ENCODE measurements at regions not wholly inside any gene's neighbourhood (a gene's known extent, or its start where the extent isn't known, plus 50 kb on each side); places are given as distances from the start of the nearest gene placed in this dataset.

DNA sequence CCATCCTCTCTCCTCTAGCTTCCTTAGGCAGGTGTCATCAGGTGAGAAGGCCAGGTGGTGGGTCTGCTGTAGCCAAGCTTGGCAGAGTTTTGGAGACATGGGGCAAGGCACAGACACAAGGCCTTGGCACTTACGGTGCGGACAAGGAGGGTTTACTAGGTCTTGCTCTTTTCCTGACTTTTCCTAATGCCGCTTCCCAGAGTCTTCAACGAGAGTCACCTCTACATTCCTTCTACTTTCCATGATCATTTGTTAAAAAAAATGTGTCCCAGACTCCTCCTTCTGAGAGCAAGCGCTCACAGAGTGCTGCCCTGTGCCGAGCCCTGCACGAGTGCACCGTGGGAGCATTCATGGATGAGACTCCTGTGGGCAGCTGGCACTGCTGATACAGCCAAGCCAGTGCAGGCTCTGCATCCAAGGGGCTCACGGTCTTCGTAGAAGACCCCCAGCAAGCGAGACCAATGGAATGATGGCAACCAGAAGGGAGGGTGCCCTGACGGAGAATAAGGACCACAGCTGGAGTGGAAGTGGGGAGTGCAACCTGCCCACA lies 243.0 kb upstream of the MKI67 start:
- DNase-seq (ENCODE audit: low spot score) = no peak

DNA sequence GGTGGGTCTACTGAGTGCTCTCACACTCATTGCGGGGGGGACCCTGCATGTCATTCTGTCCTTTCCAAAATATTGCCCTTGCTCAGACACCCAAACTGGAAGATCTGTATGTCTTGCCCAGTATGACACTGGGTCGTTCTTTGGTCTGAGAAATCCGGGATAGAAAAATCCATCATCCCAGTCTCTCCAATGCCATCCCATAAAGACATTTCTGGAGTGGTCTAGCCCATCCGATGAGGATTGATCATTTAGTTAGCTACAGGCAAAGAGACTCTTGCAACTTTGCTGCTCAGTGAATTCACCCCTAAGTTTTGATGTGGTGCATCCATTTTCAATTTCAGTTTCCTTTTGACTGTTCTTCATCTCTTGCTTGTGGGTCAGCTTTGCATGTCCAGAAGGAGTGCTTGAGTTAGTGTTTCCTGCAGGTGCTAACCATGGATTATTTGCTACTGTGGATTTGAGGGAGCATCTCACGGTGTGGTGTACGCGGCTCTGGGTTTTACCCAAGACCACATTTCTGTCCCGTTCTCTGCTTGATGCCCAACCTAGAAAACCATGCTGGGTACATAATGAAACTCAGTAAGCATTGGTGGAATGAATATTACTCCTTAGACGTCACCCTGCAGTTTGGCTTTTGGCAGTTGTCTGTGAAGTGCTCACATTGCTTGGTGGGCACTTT lies 247.0 kb upstream of the MKI67 start:
- DNase-seq (ENCODE audit: low spot score) = no peak

- DNase-seq (ENCODE audit: low spot score) = no peak
Measured at GRCh38 chr10:128373831-128374230, 247.6 kb upstream of the MKI67 start.

- DNase-seq (ENCODE audit: low spot score) = no peak
Measured at GRCh38 chr10:128375171-128375570, 248.9 kb upstream of the MKI67 start.

DNA sequence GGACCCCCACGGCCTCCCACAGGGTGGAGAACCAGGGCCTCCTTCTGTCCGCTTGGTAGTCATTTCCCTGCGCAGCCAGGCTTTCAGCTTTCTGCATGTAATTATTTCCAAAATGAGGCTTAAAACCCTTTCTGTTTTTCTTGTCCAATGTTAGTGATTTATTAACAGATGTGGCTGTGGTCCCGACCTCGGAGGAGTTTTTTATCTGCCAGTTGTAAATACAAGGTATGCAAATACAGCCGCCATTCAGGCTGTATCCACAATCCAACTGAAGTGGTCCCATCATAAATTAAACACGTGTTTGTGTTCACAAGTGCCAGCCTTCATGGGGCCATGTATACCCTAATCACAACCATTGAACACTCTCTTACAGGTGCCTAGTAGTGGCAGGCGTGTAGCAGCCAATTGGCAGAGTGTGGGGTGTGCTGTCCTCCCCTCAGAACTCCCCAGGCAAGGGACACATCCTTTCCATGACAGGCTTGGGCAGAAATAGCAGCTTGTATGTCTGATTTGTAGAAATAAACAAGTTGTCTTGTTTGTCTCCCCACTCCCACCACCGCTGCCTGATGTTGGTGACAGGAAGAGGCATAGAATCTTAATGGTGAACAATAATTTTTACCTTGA lies 251.3 kb upstream of the MKI67 start:
- DNase-seq (ENCODE audit: low spot score) = no peak

- no peak for DNase-seq (ENCODE audit: low spot score)
Measured at GRCh38 chr10:128377988-128378387, 251.8 kb upstream of the MKI67 start.

DNA sequence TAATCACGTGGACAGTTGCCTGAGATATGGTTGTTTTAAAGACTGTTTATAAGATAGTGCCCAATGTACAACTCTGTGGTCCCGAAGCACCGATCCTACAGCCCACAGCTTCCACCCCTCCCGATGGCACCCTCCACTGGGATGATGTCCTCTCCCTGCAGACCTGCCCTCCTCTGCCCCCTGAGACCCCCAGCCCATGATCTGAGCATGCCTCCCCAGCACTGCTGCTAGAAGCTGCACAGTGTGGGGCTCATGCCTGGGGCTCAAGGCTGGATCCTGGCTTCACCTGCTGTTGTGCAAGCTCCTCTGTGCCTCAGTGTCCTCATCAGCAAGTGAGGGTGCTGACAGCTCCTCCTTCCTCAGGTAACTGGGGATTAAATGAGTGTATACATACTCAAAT lies 254.7 kb upstream of the MKI67 start:
- DNase-seq (ENCODE audit: low spot score) = no peak

DNA sequence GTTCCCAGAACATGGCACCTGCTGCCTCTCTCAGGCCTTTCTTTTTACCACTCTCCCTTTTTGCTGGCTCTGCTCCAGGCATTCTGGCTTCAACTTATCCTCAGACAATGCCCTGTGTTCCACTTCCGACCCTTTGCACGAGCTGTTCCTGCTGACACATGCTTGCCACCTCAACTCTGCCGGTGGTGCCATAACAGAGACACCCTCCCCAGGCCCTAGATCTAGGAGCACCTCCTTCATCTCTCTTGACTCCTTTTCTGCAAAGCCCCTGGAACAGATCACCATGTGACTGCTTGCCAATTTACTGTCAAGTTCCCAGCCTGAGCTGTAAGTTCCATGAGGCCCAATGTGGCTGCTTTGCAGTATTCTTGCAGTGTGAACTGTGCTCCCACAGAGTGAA lies 256.0 kb upstream of the MKI67 start:
- no peak for DNase-seq (ENCODE audit: low spot score)

DNA sequence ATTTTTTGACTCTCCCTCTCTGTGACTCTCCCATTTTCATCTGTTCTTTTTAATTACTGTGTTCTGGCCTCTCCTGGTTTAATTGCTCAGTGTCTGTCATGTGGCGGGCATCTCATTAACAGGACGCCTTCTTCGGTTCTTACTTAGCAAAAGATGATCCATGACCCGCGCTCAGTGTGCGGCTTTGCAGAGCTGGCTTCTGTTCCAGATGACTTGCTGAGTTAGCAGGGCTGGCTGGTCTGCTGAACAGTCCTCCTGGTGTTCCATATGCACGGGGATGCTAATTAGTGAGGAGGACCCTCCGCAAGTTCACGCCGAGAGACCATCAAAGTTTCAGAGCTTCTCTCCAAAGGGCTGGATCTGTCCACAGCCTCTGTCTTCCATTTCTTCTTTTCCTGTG lies 258.6 kb upstream of the MKI67 start:
- DNase-seq (ENCODE audit: low spot score) = no peak

- DNase-seq (ENCODE audit: low spot score) = no peak
Measured at GRCh38 chr10:128386231-128386630, 260.0 kb upstream of the MKI67 start.

DNA sequence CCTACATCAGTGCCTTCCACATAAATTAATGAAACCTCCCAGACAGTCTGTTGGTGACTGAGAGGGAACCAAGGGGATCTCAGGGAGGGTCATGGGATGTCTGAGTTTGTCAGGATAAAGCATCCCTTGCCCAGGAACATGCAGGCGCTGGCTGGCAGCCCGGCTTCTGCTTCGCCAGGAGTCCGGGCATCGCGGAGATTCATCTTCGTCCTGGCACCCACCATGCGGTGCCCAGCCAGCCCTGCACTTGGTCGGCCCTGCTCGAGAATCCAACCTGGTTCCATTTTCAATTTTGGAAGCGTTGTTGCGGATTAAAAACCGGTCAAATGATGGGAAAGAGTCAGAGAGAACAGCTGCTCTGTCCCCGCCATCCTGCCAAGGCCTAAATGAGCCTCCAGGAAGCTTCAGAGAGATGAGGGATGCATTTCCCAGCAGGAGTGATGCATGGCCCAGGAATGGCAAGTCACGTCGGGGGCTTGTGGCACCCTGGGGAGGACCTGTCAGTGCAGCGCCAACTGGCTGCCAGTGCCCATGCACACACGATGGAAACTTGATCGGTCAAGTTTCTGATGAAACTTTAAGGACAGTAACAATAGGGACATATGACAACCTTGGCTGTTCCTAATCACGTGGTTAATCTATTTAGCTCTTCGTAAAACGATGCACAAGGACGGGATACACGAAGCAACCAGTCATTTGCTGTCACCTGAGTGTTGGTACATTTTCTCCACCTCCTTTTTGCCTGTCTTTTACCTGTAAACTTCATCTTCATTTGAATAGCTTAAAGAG lies 260.8 kb upstream of the MKI67 start:
- no peak for DNase-seq (ENCODE audit: low spot score)

DNA sequence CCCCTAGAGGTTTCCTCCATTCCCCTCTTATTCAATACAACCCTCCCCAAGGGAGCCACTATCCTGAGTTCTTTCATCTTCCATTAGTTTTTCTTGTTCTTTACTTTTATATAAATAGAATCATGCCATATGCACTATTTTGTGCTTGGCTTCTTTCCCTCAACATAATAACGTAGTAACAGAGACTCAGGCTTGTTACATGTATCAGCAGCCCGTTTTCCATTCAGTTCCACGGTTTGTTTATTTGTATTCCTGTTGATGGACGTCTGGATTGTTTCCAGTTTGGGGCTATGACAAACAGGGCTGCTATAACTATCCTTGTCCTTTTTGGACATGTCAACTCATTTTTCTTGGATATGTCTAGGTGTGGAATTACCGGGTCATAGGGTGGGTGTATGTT lies 264.4 kb upstream of the MKI67 start:
- DNase-seq (ENCODE audit: low spot score) = no peak

GRCh38 chr10:128393546-128393945 lies 267.3 kb upstream of the MKI67 start:
- DNase-seq (ENCODE audit: low spot score) = no peak

GRCh38 chr10:128398118-128398517 lies 271.9 kb upstream of the MKI67 start:
- DNase-seq (ENCODE audit: low spot score) = no peak

GRCh38 chr10:128398999-128399398 lies 272.8 kb upstream of the MKI67 start:
- DNase-seq (ENCODE audit: low spot score) = no peak

DNA sequence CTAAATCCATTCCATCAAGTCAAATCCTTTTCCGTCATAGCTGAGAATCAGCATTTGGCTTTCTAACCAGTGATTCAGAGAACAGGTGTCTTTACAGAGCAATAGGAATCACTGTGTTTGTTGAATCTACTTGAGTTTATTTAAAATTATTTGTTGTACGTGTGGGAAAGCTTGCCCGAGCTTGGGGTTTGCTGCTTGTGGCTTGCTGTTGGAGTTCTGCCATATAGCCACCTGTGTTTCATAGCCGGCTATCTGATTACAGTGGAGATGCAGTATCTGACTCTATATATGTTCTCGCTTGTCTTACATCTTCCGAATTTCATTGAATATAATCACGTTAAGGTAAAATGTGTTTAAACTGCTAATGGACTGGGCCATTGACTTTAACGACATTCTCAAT lies 274.3 kb upstream of the MKI67 start:
- no peak for DNase-seq (ENCODE audit: low spot score)

GRCh38 chr10:128405450-128405849 lies 279.2 kb upstream of the MKI67 start:
- no peak for DNase-seq (ENCODE audit: low spot score)

DNA sequence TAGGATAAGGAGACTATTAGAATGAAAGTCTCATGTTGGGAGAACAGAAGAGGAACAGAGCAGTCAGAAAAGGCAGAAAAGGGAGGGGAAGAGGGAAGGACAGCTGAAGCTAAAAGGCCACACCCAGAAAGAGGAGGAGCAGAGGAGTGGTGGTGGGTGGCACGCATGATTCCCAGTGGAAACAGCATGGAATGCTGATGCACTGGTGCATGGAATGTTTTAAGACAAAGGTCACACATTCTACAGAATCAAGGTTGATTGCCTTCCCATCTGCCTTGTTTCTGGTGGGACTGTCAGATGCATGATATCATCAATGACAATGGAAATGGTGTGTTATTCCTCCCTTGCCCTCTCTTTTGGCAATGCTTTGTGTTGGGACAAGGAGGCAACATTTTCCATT lies 285.4 kb upstream of the MKI67 start:
- DNase-seq (ENCODE audit: low spot score) = no peak

DNA sequence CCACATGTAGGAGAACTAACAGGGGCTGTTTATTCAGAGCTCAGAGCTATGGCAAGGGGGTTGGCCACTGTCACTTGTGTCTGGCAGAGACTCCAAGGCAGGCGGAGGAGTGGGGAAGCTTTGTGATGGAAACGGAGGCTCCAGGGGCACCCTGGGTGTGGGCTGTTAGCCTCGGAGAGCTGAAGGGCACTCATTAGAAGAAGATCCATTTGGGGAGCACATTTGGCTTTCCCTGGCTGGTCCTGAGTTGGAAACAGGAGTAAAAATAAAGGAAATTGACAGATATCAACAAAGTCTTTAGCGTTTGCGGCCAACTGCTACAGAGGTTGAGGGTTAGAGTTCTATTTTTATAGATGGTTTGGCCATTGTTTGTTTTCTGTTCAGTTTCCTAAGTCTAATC lies 288.3 kb upstream of the MKI67 start:
- no peak for DNase-seq (ENCODE audit: low spot score)

DNA sequence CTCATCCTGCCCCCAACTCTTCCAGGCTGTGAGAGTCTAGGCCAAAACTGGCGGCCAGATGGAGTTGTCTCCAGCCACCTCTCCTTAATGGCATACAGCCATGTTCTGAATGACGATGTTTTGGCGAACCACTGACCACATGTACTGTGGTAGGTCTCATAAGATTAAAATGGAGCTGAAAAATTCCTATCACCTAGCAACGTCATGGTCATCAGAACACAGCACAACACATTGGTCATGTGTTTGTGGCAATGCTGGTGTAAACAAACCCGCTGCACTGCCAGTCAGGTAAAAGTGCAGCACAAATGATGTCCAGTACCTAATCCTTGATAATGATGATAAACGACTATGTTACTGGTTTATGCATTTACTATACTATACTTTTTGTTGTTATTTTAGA lies 290.0 kb upstream of the MKI67 start:
- DNase-seq (ENCODE audit: low spot score) = no peak

DNA sequence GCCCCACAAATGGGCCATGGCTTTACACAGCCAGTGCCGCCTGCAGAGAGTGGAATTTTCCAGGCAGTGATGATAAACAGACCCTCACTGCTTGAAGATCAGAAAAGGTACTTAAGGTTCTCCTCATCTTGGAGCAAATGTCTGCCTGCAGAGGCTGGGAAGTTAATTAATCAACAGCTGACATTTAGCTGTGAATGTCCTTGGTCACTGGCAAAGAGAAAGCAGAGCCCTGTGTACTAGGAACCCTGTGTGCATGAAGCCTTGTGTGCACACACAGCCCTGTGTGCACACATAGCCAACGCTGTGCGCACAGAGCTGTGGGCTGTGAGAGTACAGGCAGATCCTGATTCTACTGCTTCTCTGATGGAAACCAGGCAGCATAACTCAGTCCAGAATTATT lies 291.6 kb upstream of the MKI67 start:
- DNase-seq (ENCODE audit: low spot score) = no peak

GRCh38 chr10:128418819-128419218 lies 292.6 kb upstream of the MKI67 start:
- no peak for DNase-seq (ENCODE audit: low spot score)

Data from mesenteric fat pad (tissue), 1 donor.